GM18951 (cell line): ENCODE measurements at regions not wholly inside any gene's neighbourhood (a gene's known extent, or its start where the extent isn't known, plus 50 kb on each side); places are given as distances from the start of the nearest gene placed in this dataset.

Source experiments
- POLR2A ChIP-seq: IDR thresholded peaks from 4 replicates; pipeline ENCODE4 v1.6.1; 2011; ENCODE audit warnings: mild to moderate bottlenecking; ENCODE audit not compliant: insufficient read length, insufficient read depth; ENCODE audit errors: extremely low read depth
- in situ Hi-C: fragments of 300-500 bp; cut with MboI; formaldehyde crosslinking; loops from one replicate; pipeline ENCODE4 v1.12.0; 2022; ENCODE audit warnings: low sequenced_read_pairs, mixed read lengths, inconsistent platforms; ENCODE audit not compliant: unreplicated experiment

- in situ Hi-C loops: no loop called here
- TF ChIP-seq POLR2A: no peak
Observed at GRCh38 chr4:121239951-121240350, 75.8 kb upstream of the TNIP3 start.

- TF ChIP-seq POLR2A: no peak
- in situ Hi-C loops: no loop called here
Observed at GRCh38 chr4:121238461-121238860, 74.3 kb upstream of the TNIP3 start.

- TF ChIP-seq POLR2A: no peak
- in situ Hi-C loops: no loop called here
Observed at GRCh38 chr4:121237069-121237399, 72.9 kb upstream of the TNIP3 start.

DNA sequence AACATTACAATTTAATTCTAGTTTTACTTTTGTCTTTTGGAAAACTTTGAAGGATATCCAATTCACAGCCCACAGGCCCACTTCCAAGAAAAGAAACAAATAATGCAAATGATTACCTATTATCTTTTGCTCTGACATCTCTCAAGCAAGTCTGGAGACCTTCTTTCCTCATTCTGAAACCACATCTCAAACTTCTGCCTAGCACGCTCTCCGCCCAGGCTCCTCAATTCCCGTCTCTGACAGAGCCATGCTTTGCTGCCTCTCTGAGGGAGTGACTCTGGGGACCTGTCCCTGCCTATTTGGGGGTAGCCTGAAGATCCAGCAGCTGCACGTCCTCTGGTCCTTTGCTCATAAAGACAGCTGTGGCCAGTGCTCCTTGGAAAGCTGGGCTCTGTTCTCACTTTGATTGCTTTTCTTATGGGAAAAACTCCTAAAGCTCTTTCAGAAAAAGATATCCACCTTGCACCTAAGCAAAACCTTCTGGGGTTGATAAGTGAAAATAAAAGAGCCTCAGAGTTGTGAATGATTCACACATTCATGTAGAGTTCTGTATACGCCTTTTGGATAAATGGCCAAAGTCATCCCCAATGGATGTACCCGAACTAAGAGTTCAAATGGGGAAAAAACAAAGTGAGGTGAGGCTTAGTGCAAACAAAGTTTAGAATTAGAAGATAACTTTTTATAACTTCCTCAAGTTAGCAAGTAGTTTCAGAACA, 72.4 kb upstream of the TNIP3 start:
- no peak for TF ChIP-seq POLR2A
- in situ Hi-C loops: no loop called here

- TF ChIP-seq POLR2A: no peak
- in situ Hi-C loops: no loop called here
Observed at GRCh38 chr4:121233982-121234381, 69.9 kb upstream of the TNIP3 start.

- no peak for TF ChIP-seq POLR2A
- in situ Hi-C loops: no loop called here
Observed at GRCh38 chr4:121229993-121230392, 65.9 kb upstream of the TNIP3 start.

GRCh38 chr4:121228848-121229247, 64.7 kb upstream of the TNIP3 start:
- TF ChIP-seq POLR2A: no peak
- in situ Hi-C loops: no loop called here

DNA sequence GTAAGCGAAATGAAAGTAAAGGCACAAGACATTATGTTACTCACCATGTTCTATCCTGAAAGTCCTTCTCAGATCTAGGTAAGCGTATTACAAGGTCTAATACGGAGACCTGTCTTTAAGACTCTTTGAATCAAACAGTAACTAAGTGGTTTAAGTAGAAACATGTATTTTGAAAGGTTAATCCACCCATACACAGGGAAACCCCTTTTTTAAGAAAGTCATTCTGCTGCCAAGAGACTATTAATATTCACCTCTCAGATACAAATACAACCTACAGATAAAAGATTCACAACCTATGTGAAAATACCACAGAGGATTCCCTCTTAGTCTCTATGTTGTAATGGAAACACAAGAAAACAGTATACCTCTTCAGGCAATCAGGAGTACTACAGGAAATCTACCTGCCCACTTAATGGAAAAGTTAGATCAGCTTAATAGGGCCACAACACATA, 63.2 kb upstream of the TNIP3 start:
- in situ Hi-C loops: no loop called here
- TF ChIP-seq POLR2A: no peak

DNA sequence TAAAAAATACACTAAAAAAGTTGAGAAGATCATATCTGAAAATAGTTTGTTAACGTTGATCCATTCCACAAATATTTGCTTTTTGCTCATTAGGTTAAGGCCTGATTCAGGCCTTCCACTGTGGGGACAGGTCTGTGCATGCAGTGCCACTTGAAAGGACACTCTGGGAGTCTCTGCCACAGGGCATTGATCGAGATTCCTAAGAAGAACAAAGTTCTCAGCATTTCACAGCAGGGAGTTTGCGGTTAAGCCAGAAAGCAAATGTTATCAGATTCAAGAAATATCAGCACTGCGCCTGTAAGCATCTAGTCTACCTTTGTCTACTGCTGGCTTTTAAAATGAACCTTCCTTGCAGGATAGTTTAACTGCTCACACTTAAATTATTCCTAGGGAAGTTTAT, 62.2 kb upstream of the TNIP3 start:
- TF ChIP-seq POLR2A: no peak
- in situ Hi-C loops: no loop called here

DNA sequence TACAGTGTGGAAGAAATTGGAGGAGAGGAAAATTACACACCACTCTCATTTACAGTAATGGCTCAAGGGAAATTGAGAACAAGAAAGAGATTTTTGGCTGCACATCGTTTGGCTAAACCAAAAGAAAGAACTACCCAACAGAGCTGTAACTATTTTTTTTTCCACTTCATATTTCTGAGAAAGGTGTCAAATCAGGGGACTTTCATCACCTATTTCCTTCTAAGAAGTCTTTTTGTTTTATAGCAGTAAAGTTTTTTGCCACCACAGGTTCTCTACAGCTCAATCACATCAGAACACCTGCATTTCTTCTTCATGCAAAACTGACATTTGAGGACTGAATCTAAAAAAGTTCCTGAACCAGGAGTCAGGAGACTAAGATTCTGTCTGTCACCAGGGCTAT, 57.5 kb upstream of the TNIP3 start:
- in situ Hi-C loops: no loop called here
- no peak for TF ChIP-seq POLR2A

- no peak for TF ChIP-seq POLR2A
- in situ Hi-C loops: no loop called here
Observed at GRCh38 chr4:121221201-121221600, 57.1 kb upstream of the TNIP3 start.

DNA sequence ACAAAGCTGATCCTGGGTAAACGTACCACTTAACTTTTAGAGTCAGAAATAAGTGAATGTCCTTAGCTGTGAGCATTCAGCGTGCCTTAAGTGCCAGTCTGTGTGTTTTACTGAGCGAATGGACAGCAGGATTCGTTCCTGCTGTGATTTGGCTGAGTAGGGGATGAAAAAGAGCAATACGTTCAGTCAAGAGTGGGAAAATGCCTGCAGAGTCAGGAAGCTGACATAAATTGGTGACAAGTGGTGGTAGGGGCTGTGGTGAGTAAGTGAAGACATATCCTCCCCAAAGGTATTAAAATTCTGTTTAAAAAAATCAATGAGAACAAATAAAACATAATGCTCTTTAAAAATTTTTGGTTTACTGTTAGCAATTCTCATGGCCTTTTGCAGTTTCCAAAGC, 56.6 kb upstream of the TNIP3 start:
- TF ChIP-seq POLR2A: no peak
- in situ Hi-C loops: no loop called here

DNA sequence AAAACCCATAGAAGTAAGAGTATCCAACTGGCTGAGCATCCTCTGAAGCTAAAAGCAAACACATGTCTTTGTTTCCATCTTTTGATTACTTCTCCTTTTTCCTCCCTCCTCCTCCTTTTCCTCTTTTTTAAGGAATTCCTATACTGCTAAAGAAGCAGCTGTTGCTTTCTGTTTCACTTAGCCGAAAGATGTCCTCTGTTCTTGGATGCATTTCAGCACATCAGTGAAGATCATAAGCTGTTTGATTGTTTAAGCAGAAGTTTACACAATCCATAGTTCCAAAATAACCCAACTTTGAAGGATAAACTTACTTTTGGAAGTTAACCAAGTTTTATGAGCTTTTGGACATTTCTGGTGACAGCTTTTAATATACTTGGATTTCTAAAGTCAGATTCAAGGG, 55.1 kb upstream of the TNIP3 start:
- in situ Hi-C loops: no loop called here
- no peak for TF ChIP-seq POLR2A

- no peak for TF ChIP-seq POLR2A
- in situ Hi-C loops: no loop called here
Observed at GRCh38 chr4:121217351-121217750, 53.2 kb upstream of the TNIP3 start.

- in situ Hi-C loops: no loop called here
- TF ChIP-seq POLR2A: no peak
Observed at GRCh38 chr4:121216461-121216860, 52.3 kb upstream of the TNIP3 start.

DNA sequence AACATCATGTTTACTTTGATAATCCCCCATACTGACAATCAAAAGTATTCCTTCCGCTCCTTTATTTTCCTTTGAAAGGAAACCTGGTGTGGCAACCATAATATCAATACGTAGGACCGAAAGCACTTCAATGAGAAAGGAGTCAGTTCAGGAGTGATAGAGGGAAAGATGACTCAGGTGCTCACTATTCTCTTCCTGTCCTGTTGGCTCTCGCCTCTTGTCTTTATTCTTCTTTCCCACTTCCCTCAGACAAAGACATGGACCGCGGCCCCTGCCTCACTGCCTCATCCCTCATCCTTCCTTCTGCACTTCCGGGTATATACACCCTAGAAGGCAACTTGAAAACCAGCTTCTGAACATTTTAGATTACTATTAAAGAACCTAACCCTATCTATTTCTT, 49.8 kb upstream of the TNIP3 start:
- in situ Hi-C loops: no loop called here
- TF ChIP-seq POLR2A: no peak
